ENCODE measurements at regions not wholly inside any gene's neighbourhood (a gene's known extent, or its start where the extent isn't known, plus 50 kb on each side); places are given as distances from the start of the nearest gene placed in this dataset.

DNA sequence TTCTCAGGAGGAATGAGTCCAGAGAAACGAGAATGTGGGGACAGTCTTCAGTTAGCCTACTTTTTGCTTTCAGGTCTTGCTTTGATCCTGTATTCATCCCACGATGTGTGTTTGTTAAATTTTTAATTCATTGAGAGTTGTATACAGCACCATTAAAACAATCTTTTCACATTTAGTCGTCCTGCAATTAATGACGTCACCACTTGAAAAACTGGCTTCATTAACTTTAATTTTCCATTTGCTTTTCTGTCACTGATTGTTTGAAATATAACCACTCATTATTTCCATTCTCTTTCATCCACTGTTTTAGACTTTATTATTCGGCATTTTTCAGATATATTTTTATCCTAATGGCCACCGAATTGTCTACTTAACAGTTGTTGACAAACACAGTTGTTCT is 146.9 kb downstream of the TFEC start:
- DNase-seq, result no peak

DNA sequence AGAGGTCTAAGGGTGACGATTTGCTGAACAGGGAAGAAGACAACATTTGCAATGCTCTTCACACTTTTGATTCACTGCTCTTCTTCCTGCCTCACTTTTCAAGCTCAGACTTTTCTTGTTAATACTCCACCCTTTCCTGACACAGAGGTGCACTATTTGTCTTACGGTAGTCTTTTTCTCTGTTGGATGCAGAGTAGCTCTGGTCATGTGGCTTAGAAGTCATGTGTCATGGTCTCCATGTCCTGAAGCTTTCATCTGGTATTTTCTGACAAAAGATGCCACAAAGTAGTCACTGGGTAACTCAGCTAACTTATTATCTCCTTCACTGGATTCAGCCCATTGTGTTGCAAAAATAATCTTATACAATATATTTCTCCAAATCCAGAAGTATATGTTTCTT is 149.1 kb downstream of the TFEC start:
- no peak for DNase-seq

- DNase-seq, result no peak
Measured at GRCh38 chr7:115879171-115879570, 151.4 kb downstream of the TFEC start.

- no peak for DNase-seq
Measured at GRCh38 chr7:115869801-115870200, 160.8 kb downstream of the TFEC start.

DNA sequence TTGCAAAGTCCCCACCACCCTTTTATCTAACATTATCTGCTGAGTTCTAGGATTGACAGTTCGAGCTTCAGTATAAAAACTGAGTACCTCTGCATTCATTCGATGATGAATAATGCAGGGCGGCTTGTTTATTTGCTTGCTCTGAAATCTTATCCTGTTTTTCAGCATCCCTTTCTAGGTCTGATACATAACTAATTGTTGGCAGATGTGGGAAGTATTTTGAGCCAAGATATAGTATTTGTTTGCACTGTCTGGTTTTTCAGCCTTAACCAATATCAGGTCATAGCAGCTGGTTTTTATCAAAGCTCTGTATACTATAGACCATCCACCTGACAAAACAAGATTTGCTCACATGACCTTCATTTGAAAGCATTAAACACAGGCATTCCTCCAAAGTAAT is 161.4 kb downstream of the TFEC start:
- DNase-seq, result no peak

DNA sequence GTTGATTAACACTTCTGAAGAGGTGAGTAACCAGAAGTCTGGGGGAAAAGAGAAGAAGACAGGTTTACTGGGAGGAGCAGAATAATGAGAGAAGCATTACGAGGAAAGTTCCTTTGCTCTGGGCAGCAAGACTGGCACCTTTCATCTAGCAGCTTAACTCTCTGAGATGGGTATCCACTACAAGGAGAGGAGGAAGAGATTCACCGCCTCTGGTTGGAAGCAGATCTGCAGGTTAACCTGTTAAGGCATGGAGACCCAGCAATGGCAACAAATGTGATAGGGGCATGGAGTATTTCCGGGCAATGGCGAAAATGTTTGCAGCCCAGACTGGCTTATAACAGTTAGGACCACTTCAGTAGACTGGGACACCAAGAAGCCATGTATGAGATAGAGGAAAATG is 162.2 kb downstream of the TFEC start:
- DNase-seq, result no peak

DNA sequence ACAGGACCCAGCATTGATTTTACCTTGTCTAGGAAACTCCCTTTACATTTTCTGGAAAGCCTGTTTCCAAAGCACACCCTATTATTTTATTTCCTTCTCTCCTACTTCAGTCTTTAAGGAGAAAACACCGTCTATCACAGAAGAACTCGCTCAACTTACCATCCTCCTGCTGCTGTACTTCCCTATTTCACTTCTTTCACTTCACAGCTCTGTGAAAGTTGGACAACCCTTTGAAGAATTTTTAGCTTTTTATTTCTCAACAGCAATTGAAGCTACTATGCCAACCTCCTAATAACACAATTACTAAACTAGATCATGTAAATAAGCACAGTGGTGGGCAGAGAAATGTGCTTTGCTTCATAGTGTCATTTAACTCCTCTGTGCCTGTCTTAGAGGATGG is 166.5 kb downstream of the TFEC start:
- DNase-seq, result no peak

- peak; percentile 39 for DNase-seq
Measured at GRCh38 chr7:115851291-115851690, 179.3 kb downstream of the TFEC start.

GRCh38 chr7:115850774-115851173 is 179.8 kb downstream of the TFEC start:
- no peak for DNase-seq

DNA sequence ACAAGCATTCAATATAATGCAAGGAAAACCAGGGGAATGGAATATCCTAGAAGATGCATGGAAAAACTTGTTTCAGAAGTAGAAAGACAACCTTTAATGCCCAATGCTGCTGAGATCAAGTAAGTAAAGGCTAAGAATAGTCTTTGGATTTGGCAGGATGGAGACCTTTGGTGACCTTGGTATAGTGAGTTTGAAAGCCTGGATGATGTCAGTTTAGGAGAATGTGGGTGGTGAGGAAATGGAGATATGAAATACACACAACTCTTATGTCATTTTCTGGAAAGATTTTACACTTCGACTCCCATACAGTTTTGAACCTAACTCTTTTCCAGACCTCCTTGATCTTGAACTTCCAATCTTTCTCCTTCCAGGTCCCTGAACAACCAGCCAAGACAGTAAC is 185.7 kb downstream of the TFEC start:
- no peak for DNase-seq

- no peak for DNase-seq
Measured at GRCh38 chr7:115840702-115841101, 189.9 kb downstream of the TFEC start.

DNA sequence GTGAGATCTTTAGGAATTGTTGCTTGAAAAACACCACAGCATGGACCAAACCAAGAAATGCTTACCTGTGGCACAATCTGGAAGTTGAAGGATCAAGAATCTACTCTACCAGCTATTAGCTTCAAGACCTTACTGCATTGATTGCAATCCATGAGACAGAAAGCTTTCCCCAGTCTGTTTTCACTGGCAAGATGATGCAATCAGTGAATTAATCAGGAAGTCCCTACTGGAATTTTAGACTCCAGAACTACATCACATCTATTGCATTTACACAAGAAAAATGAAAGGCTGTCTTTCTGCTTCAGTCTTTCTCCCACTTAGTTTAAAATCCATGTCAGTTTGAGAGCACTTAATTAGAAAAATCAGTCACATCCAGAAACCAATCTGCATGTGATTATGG is 191.7 kb downstream of the TFEC start:
- no peak for DNase-seq

DNA sequence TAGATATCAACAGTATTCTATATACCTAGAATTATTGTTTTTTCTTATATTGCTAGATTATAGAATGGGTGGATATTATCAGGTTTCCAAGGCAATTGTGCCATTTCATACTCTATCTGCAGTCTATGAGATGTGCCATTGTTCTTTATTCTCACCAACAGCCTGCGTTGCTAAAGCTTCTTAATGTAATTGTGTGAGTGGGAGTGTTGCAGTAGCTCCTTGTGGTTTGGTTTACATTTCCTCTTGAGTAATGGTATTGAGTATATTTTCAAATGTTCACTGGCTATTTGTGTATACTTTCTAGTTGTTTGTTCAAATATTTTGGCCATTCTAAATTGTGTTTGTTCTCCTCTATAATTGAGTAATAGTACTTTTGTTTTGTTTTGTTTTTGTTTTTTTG is 199.2 kb downstream of the TFEC start:
- DNase-seq, result no peak

DNA sequence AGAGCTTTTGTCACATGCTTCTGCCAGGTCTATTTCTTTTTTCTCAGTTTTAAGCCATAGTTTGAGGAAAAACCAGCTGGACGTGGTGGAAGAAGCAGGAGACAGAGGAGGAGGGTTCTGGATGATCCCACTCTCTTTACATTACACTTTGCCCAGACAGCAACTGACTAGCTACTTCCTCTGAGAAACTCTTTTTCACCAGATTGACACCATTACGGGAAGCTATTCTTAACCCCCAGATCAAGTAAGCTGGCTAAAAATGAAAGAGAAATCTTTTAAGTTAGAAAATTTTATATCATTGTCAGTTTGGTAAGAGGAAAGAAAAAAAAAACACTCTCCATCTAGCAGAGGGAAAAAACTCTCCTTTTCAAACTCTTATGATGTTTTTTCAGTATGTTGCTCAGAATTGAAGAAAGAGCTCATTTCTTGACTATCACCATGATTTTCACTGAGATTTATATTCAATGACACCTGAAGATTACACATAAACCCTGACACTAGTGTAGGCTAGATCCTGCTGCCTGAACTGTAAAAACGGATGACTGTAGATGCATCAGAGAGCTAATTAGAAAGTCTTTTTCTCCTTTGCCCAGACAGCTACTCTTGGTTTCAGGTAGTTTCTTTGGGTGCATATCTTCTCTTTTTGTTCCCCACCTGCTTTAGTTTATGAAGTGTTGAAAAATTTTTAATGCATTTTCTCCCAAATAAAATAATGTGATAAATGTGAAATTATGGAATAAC is 203.1 kb downstream of the TFEC start:
- DNase-seq, result no peak

GRCh38 chr7:115825456-115826115 is 205.0 kb downstream of the TFEC start:
- no peak for DNase-seq

DNA sequence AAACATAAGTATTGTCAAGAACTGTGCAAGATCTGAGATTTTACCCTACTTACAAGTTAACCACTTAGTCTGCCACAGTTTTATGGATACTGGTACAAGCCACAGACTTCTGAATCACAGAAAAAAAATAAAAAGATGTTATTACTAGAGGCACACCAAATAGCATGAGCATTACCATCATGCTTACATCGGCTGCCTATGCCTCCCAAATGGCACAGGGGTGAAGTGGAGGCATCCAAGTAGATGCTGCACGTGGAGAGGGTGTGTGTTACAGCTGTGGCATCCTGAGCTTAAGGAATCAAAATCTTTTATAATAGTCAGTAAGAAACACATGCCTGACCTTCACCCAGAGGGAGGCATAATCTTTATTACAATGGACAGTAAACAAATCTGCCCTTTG is 207.8 kb downstream of the TFEC start:
- no peak for DNase-seq

DNA sequence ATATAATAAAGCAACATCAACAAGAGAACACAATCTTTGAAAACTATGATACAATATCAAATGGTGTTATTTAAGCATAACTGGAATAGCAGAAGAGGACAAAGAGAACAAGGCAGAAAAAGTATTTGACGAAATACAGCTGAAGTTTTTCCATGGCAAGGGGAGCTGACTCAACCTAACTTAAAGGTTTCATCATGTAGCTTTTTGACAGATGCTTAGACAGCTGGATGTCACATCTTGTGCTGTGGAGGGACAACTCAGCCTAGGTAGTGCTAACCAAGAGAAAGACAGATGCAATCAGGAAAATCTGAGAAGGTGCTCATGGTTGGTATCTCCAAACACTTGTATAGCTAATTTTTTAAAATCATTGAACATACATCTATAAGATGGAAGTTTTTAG is 208.2 kb downstream of the TFEC start:
- no peak for DNase-seq

- no peak for DNase-seq
Measured at GRCh38 chr7:115816318-115816974, 214.1 kb downstream of the TFEC start.

DNA sequence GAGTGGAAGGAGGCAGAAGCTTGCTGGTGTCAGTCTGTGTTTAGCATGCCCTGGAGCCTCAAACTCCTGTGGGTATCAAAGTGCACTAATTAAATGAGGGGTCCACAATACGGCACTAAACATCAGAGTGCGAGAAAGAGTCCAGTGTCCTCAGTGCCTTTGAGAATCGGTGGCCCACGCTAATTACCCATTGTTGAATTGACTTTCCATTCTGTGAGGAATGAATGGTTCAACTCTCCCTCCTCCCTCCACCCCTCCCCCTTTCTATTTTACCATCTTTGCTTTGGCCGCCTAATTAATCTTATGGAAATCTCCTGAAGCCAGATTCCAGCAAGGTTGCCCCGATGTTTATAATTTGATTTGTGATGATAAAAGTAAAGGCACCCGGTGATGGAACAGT is 217.8 kb downstream of the TFEC start:
- no peak for DNase-seq

- no peak for DNase-seq
Measured at GRCh38 chr7:115805458-115805857, 225.1 kb downstream of the TFEC start.

DNA sequence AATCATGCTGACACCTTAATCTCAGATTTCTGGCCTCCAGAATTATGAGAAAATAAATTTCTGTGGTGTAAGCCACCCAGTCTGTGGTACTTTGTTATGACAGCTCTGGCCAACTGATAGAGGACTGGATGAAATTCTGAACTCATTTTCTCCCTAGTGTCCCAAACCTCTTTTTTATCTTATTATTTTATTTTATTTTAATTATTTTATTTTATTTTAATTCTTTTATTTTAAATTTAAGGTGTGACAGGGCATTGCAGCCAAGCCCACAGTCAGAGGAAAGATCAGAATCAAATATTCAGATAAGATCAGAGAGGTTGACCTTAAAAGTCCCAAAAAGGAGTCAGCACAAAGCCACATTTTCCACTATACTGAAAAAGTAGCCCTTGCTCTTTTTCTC is 228.1 kb downstream of the TFEC start:
- DNase-seq, result no peak

DNA sequence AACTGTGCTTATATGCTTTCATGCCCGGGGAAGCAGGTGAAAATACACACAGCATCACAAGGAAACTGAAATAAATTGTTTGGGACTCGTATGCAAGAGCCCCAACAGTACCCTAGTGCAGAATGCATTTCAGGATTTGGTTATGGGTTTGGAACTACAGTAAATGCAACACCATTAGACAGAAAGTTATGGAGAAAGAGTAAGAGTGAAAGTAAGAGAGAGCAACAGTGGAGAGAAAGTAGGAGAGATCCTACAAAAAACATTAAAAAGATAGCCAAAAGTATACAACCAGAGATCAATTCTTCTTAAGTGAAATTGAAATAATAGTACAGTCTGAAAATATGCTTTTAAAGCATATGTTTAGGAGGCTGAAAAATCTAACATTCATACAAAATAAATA is 231.1 kb downstream of the TFEC start:
- no peak for DNase-seq

GRCh38 chr7:115793958-115794702 is 236.4 kb downstream of the TFEC start:
- no peak for DNase-seq

- no peak for DNase-seq
Measured at GRCh38 chr7:115789901-115790300, 240.7 kb downstream of the TFEC start.
